IPS-NIHi7 (cell line): ENCODE measurements at regions not wholly inside any gene's neighbourhood (a gene's known extent, or its start where the extent isn't known, plus 50 kb on each side); places are given as distances from the start of the nearest gene placed in this dataset.
A peak's percentile ranks its signal among the peaks of the same experiment; 100 is the strongest.

ENCODE experiments used
- DNase-seq: peaks from one replicate; pipeline ENCODE4 v3.0.0; 2012; ENCODE audit warnings: mixed read lengths; ENCODE audit errors: extremely low spot score

DNA sequence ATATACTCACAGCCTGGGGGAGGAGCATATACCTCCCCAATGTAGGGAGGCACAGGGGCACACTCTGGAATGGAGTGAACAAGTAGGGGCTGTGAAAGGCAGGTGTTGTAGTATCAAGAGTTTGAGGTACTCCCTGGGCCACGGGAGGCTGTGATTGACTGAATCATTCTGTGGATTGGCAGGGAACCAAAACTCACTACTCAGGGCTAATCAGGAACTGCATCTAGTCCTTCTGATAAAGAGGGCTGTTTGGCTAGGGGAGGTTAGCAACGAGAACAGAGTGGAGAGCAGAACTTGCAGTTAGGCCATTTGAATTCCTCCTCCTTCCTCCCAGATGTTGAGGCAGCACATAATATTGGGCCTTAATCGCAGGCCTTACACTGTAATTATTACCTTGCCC, 369.2 kb upstream of the MPDZ start:
- DNase-seq = no peak

DNA sequence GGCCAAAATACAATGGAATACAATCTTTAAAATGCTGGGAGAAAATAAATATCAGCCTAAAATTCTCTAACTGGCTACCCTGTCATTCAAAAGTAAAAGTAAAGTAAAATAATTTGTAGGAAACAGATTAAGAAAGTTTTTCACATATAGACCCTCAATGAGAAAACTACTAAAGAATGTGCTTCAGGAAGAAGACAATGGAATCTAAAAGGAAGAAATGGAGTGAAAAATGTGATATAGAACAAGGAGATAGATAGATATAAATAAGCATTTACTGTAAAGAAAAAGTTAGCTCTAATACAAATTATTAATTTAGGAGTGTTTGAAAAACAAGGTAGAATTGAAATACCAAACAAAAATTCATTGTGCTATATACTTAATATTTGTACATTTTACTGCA, 368.6 kb upstream of the MPDZ start:
- no peak for DNase-seq

DNA sequence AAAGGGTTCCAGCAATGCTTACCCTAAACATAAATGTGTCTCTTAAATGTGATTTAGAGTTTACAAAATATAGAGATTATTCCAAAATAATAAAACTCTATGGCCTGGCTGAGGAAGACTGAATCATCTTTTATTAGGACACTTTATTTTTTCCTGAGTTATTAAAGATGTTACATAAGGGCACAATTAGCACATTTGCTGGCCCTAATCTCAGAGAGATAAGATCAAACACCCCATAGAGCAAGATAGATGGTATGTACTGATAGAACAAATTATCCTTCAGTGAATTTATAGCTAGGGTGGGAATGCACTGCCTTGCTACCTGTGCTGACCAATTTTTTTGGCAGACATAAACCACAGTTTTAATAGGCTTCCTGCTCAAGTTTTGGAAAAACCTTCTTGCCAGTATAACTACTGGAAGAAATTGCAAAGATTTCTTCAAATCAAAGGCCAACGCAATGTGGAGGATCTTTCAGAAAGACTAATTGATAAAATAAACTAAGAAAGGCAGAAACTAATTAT, 367.1 kb upstream of the MPDZ start:
- DNase-seq = no peak

DNA sequence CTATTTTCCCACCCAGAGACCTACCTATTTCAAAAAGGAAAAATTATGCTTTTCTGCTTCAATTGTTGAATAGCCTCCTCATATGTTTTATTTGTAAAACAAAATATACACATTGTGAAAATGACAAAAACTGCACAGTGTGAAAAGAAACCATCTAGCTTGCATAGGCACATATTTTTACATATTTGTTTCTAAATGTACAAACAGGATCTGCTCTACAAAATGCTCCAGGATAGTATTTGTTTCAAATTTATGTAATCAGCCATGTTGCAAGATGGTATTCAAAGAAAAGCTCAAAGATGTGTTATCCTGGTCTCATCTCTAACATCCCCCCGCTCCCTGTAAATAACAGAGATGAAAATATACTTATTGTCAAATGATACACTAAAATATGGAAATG, 366.1 kb upstream of the MPDZ start:
- DNase-seq = no peak

DNA sequence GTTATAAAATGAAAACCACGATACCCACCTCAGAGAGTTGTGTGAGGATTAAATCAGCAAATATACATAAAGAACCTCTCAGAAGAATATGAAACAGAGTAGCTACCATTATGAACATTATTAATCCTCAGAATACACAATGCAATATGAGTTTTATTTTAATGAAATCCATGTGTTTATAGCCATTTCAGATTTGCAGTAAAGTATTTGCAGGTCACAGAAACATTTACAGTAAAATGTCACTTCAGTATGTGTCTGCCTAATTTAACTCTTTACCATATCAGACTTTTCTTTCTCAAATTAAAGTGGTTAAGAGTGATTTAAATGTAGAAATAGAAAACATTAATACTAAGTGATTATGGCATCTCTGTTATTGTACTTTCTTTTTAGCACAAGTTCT, 365.2 kb upstream of the MPDZ start:
- DNase-seq = no peak

DNA sequence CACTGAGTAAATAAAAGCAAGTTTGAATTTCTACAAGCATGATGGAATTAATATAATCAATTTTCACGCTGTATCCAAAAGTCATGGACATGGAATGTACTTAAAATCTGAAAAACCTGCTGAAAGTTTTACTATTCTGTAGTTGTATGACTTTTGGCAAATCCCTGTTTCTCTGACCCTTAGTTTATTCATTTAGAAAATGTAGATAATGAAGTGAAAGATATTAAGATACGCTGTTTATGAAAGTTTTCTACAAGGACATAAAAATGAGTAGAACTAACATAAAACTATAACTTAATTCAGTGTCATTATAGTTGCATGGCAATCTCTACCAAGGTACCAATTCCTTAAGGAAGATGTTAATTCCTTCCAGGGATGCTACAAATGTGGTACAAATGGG, 363.2 kb upstream of the MPDZ start:
- no peak for DNase-seq

DNA sequence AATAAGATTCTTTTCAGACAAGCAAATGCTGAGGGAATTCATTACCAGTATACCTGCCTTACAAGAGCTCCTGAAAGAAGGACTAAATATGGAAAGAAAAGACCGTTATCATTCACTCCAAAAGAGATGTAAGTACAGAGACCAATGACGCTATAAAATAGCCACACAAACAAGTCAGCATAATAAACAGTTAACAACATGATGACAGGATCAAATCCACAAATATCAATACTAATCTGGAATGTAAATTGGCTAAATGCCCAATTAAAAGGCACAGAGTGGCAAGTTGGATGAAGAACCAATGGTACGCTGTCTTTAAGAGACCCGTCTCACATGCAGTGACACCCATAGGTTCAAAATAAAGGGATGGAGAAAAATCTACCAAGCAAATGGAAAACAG, 349.6 kb upstream of the MPDZ start:
- no peak for DNase-seq

DNA sequence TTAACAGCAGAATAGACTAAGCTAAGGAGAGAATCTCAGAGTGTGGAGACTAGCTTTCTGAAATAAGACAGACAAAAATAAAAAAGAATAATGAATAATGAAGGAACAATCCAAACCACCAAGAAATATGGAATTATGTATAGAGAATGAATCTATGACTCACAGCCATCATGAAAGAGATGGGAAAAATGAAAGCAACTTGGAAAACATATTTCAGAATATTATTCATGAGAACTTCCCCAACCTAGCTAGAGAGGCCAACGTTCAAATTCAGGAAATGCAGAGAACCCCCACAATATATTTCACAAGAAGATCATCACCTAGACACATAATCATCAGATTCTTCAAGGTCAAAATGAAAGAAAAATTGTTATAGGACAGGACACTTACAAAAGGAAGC, 349.0 kb upstream of the MPDZ start:
- DNase-seq = no peak

DNA sequence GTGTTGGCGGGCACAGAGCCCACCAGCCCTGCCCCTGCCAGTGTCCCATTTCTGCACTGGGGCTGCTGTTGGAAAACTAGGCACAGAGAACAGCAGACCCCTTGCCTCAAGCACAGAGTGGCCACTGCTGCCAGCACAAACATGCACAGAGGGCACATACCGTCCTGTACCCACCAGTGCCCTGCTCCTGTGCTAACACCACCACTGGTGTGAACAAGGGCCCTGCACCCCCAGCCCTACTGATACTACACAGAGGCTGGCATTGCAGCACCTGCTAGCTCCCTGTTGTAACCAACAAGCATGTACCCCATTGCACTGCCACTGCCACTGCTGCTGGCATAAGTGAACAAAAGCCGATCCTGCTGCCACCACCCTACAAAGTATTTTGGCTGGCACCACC, 348.0 kb upstream of the MPDZ start:
- DNase-seq = no peak

DNA sequence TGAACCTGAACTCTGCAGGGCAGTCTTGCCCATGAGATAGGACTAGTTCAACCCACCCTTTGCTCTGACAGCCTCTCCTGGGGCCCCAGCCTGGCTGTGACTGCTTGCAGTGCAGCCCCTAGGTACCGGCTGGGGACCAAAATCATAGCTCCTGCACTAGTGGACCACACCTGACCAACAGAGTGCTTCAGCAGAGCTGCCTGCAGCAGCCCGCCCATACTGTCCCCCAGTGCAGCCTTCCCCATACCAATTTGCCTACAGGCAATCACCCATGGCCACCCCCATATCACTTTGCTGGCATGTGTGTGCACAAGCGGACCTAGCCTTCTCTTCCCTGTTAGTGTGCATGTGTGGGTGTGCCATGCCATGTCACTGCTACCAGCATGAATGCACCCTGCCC, 347.6 kb upstream of the MPDZ start:
- no peak for DNase-seq

DNA sequence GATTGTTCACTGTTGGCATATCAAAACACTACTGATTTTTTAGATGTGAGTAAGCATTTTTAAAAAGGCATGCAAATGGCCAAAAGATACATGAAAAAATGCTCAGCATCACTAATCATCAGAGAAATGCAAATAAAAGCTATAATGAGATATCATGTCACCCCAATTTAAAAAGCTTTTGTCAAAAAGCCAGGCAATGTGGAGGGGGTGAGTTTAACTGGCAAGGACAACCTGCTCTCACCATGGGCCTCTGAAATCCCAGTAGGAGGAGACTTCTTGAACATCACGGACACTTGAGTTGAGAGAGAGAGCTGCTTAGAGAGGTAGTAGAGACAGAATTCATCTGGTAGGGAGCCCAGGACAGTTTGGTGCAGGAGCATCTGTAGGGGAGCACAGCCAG, 347.1 kb upstream of the MPDZ start:
- no peak for DNase-seq

DNA sequence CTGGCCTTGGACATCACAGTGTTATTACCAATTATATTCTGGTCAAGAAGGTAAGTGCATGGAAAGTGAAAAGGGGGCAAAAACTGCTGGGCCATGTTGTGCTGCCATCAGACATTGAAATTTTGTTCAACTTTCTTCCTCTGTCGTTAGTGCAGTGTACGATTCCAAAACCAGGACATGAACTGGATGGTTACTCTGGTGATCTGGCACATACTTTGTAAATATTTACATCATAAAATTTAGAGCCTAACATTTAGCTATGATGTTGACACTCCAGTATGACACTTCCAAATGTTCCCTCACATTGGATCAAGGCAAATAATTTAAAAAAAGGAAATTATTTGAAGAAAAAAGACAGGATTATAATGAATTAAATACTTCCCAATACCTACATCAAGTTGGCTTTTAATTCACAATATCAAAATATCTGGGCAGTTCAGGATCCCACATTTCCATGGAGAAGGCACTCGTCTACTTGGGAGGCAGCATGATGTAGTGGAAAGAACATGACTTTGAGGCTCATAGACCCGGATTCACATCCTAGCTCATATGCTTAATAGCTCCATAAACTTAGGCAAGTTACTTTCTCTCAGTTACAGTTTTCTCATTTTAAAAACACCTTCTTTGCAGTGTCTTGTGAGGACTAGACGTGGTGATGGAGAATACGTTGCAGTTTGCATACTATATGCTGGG, 342.5 kb upstream of the MPDZ start:
- no peak for DNase-seq

DNA sequence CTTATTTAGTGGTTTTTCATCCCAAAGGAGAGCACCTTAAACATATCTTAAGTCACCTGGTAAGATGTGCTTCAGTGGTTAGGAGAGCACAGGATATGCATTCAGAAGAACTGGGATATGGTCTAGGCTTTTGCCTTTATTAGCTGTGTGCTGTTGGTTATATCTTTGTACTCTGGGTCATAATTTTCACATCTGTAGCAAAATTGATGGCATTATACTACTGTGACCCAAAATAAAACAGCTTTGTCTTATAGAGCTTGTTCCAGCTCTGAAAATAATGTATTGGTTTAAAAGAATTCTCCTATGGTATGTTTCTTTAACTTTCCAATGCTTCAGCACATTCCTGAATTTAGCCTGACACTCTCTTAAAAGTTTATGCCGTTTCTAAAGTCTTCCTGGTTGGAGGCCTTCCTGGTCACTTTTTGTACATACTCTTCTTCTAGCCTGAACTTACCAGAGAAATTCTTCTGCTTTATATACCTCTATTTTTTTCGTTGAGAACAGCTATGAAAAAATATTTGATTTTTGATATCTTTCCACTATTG, 337.1 kb upstream of the MPDZ start:
- DNase-seq = no peak

DNA sequence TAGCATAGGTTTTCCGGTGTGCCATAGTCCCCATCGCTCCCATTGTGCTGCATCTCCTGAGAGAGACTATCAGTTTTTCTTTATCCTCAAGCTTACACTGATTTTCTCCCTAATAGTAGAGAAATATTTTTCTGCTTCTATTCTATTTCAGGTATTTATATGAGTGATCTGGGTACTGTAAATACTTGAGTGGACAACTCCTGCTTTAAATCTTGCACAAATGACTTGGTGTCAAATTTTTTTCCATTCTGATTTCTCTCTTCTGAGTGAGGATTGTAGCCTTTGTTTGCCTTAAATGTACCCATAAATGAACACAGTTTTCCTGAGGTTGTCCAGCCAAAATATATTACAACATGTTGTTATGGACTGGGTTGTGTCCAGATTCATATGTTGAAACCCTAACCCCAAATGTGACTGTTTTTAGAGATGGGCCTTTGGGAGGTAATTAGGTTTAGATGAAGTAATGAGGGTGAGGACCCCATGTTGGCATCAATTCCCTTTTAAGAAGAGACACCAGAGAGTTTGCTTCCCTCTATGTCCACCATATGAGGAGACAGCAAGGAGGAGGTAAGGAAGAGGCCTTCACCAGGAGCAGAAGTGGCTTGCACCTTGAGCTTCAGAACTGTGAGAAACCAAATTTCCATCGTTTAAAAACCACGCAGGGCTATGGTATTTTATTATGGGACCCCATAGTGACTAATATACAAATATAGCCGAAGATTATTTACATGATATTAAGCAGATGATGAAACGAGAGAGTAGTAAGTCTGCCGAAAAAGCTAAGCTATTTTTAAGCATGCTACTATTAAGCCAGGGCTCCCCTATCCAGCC, 336.4 kb upstream of the MPDZ start:
- DNase-seq = no peak

DNA sequence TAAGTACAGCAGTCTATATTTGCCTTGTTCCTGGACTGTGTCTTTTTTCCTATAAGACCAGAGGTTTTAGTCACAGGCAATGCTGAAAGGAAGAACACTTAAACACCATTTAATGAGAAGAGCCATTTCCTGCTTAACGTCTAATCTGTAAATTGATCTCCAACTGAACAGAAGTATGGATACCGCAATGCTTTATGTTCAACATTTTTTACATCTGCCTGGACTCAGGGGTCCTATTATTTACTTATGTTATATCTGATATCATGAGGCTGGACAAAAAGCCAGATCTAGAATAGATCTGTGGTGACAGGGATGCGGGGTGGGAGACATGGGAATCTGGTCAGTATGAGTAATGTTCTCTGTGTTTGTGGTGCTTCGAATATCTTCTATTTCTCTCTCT, 334.6 kb upstream of the MPDZ start:
- no peak for DNase-seq

DNA sequence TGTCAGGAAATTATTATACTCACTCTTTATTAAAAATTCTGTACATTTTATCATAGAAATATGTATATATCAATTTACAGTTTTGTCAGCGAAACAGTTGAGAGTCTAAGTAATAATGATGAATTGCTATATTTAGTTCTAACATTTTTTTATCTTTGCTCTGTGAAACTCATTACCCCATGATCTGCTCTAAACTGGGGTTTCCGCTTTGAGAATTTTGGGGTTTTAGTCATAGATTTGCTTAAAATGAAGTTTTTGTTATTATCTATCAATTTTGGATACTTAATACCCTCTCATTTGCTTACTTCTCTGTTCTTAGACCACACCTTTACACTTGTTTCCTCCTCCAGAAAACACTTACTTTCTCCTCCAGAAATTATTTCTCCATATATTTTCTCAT, 333.8 kb upstream of the MPDZ start:
- no peak for DNase-seq

DNA sequence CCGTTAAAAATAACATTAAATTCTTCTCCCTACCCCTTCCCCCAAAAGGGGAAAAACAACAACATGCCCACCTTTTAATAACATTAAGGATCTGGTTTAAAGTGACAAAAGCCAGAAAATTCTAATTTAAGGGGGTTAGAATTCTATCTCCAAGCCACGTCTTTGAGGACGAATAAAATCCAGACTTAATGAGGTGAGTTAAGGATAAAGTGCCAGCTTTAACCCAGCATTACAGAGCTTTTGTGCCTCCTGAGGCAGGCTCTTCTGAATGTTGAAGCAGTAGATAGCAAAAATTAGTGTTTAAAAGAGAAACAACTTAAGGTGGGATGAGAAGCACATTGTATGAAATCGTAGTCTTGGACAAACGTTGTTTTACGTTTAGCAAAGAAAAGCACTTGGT, 329.0 kb upstream of the MPDZ start:
- DNase-seq = no peak

DNA sequence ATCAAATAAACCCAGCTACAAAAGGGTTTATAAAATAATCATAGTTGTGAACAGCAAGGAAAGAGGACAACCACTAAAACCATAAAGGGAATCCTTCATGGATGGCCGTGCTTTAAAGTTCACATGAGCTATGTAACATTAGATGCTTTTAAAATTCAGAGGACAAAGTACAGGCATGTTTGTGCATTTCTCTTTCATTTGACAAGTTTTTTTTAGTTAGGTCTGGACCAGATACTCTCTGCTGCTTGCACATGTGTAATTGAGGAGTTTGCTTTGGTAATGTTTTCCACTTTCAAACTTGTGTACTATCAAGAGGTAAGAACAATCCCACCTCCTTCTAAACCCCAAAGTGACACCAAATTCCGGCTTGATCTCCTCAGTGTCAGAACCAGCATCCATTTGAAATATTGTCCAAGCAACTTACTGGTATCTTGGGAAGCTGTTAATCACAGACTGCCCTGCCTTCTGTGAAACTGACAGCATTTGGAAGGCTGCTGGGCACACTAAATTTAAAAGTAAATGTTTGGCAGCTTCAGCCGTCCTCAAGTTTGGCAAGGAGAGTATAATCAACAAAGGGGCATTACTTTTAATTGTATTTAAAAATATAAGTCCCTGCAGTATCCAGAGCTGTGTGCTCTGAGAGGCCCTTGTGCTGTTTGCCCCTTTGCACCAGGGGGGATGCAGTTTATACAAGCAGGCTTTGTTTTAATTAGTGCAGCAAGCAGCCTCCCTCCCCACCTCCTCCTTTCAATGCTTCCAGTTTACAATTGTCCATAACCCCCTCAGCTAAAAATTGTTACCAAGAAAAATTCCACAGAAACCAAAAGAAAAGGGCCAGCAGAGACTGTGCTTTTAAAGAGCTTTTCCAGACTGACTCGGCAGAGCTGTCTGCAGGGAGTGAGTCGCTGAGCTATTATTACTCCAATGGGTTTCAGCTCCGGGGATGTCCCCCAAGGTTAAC, 328.3 kb upstream of the MPDZ start:
- DNase-seq = peak; percentile 20

DNA sequence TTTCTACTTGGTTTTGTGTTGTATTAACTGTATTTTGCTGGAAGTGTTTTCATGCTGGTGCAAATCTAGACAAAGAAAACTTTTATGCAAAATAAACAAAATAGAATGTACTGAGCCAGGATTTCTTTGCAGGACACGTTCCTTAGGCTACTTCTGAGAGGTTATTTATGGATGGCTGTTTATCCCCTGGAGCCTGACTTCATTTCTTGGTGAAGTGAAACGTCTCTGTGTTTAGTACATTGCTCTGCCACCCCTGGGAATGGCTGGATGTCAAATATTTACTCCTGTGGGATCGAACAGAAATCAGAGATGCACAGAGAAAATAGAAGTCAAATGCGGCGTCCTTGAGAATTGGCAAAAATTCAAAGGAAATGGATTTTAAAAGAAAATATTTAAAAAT, 327.1 kb upstream of the MPDZ start:
- no peak for DNase-seq

DNA sequence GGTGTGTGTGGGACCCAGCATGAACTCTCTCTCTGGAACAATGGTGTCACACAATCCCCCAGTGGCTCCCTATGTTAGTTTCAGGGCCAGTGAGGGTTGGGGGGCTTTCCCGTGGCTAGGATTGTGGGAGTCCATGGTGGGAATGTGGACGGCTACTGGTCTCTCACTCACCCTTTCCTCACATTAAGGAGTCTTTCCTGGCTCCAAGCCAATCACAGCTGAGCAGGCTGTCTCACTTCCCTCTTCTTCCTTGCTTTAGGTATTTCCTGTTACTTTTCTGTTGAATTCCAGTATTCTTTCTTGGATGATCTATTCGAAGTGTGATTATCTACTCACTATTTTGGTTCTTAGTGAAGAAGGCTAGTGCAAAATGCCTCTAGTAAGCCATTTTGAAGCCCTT, 324.4 kb upstream of the MPDZ start:
- DNase-seq = no peak

DNA sequence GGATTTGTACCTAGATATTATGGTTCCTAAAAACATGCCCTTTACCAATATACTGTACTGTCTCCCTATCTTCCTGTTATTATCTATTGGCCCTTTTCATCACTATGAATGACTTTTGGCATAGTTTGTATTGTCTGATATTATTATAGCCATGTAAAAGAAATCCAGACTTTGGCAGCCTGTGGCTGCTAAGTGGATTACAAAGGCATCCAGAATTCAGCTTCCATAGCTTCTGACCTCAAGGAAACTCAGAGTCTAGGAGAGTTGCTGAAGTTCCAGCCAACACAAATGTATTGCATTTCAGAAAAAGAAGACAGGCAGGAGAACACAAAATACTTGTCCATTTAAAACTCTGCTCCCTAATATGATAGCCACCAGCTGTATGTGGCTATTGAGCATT, 319.2 kb upstream of the MPDZ start:
- no peak for DNase-seq

DNA sequence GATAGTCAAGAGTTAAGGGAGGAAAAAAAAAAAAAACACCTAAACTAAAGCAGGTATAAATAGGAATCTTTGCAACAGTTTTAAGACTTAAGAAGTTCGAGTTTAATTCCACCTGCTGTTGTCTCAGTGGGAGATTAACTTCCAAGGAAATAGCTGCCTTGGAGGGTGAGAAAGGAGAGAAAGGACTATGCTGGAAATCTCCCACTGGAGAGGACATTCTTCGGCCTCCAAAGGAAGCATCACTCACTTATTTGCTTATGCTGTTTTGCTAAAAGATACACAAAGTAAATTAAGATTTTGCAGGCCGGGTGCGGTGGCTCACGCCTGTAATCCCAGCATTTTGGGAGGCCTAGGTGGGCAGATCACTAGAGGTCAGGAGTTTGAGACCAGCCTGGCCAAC, 317.9 kb upstream of the MPDZ start:
- DNase-seq = no peak
